Ovary (tissue), 3 donors: ENCODE measurements at regions not wholly inside any gene's neighbourhood (a gene's known extent, or its start where the extent isn't known, plus 50 kb on each side); places are given as distances from the start of the nearest gene placed in this dataset.

Experiments
- CTCF ChIP-seq, 3 donors: fragments of 450-650 bp in 2 of 3; fragments of 200-600 bp in 1 of 3; IDR thresholded peaks; one replicate each; pipeline versions ENCODE4 v1.5.1 to v1.8.0; 2016 to 2022; ENCODE audit warnings: antibody characterized with exemption in 3 of 3, mild to moderate bottlenecking in 1 of 3
- EP300 ChIP-seq: sonication (generic); formaldehyde crosslinking; IDR thresholded peaks from one replicate; pipeline ENCODE4 v1.6.1; 2017; ENCODE audit warnings: antibody characterized with exemption
- POLR2A ChIP-seq: fragments of 450-650 bp; IDR thresholded peaks from one replicate; pipeline ENCODE4 v1.6.1; 2017; ENCODE audit warnings: antibody characterized with exemption, mild to moderate bottlenecking, moderate library complexity
- donor health status: DM: no; HTN: no; CAD: no.

- TF ChIP-seq CTCF (IDR thresholded peaks at IDR 0.05) (no peak), EP300 (no peak), POLR2A (no peak)
Observed at GRCh38 chr5:133688391-133688790, 76.0 kb upstream of the FSTL4 start.
